Liver (tissue), 3 donors: ENCODE measurements at regions not wholly inside any gene's neighbourhood (a gene's known extent, or its start where the extent isn't known, plus 50 kb on each side); places are given as distances from the start of the nearest gene placed in this dataset.

ENCODE experiments used
- CTCF ChIP-seq: fragments of 150-350 bp; IDR thresholded peaks from 2 replicates; pipeline ENCODE4 v1.5.1; 2017; ENCODE audit warnings: improper control_type of control experiment, low read depth, low read length; ENCODE audit not compliant: missing input control
- EGR1 ChIP-seq, 2 donors: IDR thresholded peaks; 2 replicates each; pipeline ENCODE4 v1.6.1; 2016 to 2018; ENCODE audit warnings: antibody characterized with exemption in 2 of 2, low read depth in 2 of 2
- HNF4A ChIP-seq, 2 donors: conservative IDR thresholded peaks; 2 replicates each; pipeline ENCODE4 v1.6.1; 2016; ENCODE audit warnings: antibody characterized with exemption in 2 of 2, mild to moderate bottlenecking in 2 of 2
- RAD21 ChIP-seq, 2 donors: IDR thresholded peaks; 2 replicates each; pipeline ENCODE4 v1.6.1; 2016; ENCODE audit warnings: antibody characterized with exemption in 2 of 2, mild to moderate bottlenecking in 2 of 2
- TF ChIP-seq, protein P1 (sequence below): IDR thresholded peaks from 2 replicates; pipeline ENCODE4 v1.6.1; 2016; ENCODE audit warnings: antibody characterized with exemption, mild to moderate bottlenecking
- donor health status: healthy.
- donor health status: healthy.

DNA sequence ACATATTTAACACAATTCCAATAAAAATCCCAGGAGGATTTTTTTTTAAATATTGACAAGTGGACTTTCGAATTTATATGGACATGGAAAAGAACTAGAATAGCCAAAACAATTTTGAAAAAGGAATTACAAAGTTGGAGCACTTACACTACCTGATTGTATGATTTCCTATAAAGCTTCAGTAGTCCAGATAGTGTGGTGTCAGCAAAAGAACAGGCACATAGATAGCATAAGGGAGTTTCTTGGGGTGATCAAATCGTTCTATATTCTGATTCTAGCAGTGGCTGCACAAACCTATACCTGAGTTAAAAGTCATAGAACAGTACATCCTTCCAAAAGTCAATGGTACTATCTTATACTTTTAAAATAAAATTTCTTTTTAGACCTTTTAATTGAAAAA, 66.4 kb upstream of the CES5A start:
- TF ChIP-seq CTCF: no peak
- TF ChIP-seq EGR1 (IDR thresholded peaks at IDR 0.05; ENCODE audit: low read depth in 2 of 2): no peak
- TF ChIP-seq HNF4A (conservative IDR thresholded peaks at IDR 0.05): no peak
- no peak for TF ChIP-seq RAD21 (IDR thresholded peaks at IDR 0.05)
- TF ChIP-seq, protein P1, sequence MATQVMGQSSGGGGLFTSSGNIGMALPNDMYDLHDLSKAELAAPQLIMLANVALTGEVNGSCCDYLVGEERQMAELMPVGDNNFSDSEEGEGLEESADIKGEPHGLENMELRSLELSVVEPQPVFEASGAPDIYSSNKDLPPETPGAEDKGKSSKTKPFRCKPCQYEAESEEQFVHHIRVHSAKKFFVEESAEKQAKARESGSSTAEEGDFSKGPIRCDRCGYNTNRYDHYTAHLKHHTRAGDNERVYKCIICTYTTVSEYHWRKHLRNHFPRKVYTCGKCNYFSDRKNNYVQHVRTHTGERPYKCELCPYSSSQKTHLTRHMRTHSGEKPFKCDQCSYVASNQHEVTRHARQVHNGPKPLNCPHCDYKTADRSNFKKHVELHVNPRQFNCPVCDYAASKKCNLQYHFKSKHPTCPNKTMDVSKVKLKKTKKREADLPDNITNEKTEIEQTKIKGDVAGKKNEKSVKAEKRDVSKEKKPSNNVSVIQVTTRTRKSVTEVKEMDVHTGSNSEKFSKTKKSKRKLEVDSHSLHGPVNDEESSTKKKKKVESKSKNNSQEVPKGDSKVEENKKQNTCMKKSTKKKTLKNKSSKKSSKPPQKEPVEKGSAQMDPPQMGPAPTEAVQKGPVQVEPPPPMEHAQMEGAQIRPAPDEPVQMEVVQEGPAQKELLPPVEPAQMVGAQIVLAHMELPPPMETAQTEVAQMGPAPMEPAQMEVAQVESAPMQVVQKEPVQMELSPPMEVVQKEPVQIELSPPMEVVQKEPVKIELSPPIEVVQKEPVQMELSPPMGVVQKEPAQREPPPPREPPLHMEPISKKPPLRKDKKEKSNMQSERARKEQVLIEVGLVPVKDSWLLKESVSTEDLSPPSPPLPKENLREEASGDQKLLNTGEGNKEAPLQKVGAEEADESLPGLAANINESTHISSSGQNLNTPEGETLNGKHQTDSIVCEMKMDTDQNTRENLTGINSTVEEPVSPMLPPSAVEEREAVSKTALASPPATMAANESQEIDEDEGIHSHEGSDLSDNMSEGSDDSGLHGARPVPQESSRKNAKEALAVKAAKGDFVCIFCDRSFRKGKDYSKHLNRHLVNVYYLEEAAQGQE: no peak
